IMR-90 (cell line): ENCODE measurements at regions not wholly inside any gene's neighbourhood (a gene's known extent, or its start where the extent isn't known, plus 50 kb on each side); places are given as distances from the start of the nearest gene placed in this dataset.

Experiments used
- ATAC-seq: fragments of 200-7000 bp; cut with Tn5 transposase; 2 replicates; pipeline ENCODE4 v1.9.1; 2020; ENCODE audit warnings: low read depth, mild to moderate bottlenecking, moderate library complexity
- BruUV-seq: library from RNA; stranded (reverse); fragments of 400-500 nt; replicated peaks from 2 replicates; lab custom pipeline; 2021; lab: Mats Ljungman, UMichigan
- CTCF ChIA-PET: fragments of 300-600 bp; formaldehyde crosslinking; extraction: SDS; loops from one replicate; lab custom pipeline; 2021; ENCODE audit warnings: antibody characterized with exemption; lab: Yijun Ruan, JAX
- POLR2A ChIA-PET: fragments of 300-600 bp; sonication (Branson Sonifier 250); formaldehyde crosslinking; loops from one replicate; lab custom pipeline; 2022; ENCODE audit warnings: antibody characterized with exemption; ENCODE audit not compliant: unreplicated experiment; lab: Charles Lee
- DNase-seq: peaks from one replicate; pipeline ENCODE4 v3.0.0; 2013
- H2AFZ ChIP-seq: replicated peaks from 2 replicates; pipeline ENCODE3; 2013; ENCODE audit warnings: low read length, mild to moderate bottlenecking; ENCODE audit not compliant: poor library complexity
- H2AK5ac ChIP-seq: 2 replicates; pipeline ENCODE4 v1.6.1; 2013; ENCODE audit warnings: low read depth, low read length, inconsistent platforms
- H2AK9ac ChIP-seq: replicated peaks from 2 replicates; pipeline ENCODE3; 2013; ENCODE audit warnings: mild to moderate bottlenecking, low read depth, low read length, moderate library complexity; ENCODE audit not compliant: poor library complexity
- H2BK120ac ChIP-seq: 2 replicates; pipeline ENCODE4 v1.6.1; 2013; ENCODE audit warnings: low read depth, low read length, inconsistent platforms
- H2BK15ac ChIP-seq: 3 replicates; pipeline ENCODE4 v1.6.1; 2013; ENCODE audit warnings: low read depth, low read length, inconsistent platforms
- H2BK20ac ChIP-seq: 2 replicates; pipeline ENCODE4 v1.6.1; 2013; ENCODE audit warnings: low read depth, mild to moderate bottlenecking, inconsistent platforms, low read length, moderate library complexity
- H2BK5ac ChIP-seq: 2 replicates; pipeline ENCODE4 v1.6.1; 2013; ENCODE audit warnings: mild to moderate bottlenecking, low read depth, low read length, inconsistent platforms; ENCODE audit not compliant: poor library complexity, severe bottlenecking
- H3K14ac ChIP-seq: replicated peaks from 2 replicates; pipeline ENCODE4 v1.6.1; 2013; ENCODE audit warnings: low read depth, low read length, inconsistent platforms
- H3K18ac ChIP-seq: 2 replicates; pipeline ENCODE4 v1.6.1; 2013; ENCODE audit warnings: low read depth, low read length, control low read depth
- H3K23ac ChIP-seq: 2 replicates; pipeline ENCODE4 v1.6.1; 2013; ENCODE audit warnings: low read depth, low read length, inconsistent platforms
- H3K27ac ChIP-seq: 2 replicates; pipeline ENCODE4 v1.5.1; 2013; ENCODE audit warnings: mild to moderate bottlenecking, control low read depth, low read length; ENCODE audit not compliant: insufficient read depth
- H3K27me3 ChIP-seq: 2 replicates; pipeline ENCODE4 v1.6.1; 2013; ENCODE audit warnings: low read length; ENCODE audit not compliant: control insufficient read depth, insufficient read depth
- H3K36me3 ChIP-seq: 2 replicates; pipeline ENCODE4 v1.6.1; 2013; ENCODE audit warnings: low read length, mixed read lengths; ENCODE audit not compliant: control insufficient read depth, insufficient read depth
- H3K4ac ChIP-seq: 2 replicates; pipeline ENCODE4 v1.6.1; 2013; ENCODE audit warnings: low read depth, low read length, inconsistent platforms
- H3K4me1 ChIP-seq: 2 replicates; pipeline ENCODE4 v1.6.1; 2013; ENCODE audit warnings: low read length, mixed read lengths; ENCODE audit not compliant: control insufficient read depth, insufficient read depth
- H3K4me2 ChIP-seq: 2 replicates; pipeline ENCODE4 v1.6.1; 2013; ENCODE audit warnings: low read depth, mild to moderate bottlenecking, control low read depth, low read length, moderate library complexity
- H3K4me3 ChIP-seq: 2 replicates; pipeline ENCODE4 v1.5.1; 2013; ENCODE audit warnings: low read depth, mild to moderate bottlenecking, control low read depth, low read length, moderate library complexity; ENCODE audit not compliant: insufficient read depth
- H3K56ac ChIP-seq: 2 replicates; pipeline ENCODE4 v1.6.1; 2013; ENCODE audit warnings: low read length, inconsistent platforms; ENCODE audit not compliant: insufficient read depth; ENCODE audit errors: extremely low read depth
- H3K79me1 ChIP-seq, 2 experiments: 2 replicates each; pipeline ENCODE4 v1.6.1; 2013; ENCODE audit warnings: low read length in 2 of 2, inconsistent platforms in 1 of 2, low read depth in 1 of 2
- H3K9ac ChIP-seq: 2 replicates; pipeline ENCODE4 v1.6.1; 2013; ENCODE audit warnings: low read depth, low read length, control low read depth
- H3K9me1 ChIP-seq: 2 replicates; pipeline ENCODE4 v1.6.1; 2013; ENCODE audit warnings: low read length, inconsistent platforms; ENCODE audit not compliant: insufficient read depth
- H3K9me3 ChIP-seq: 2 replicates; pipeline ENCODE4 v1.6.1; 2013; ENCODE audit warnings: low read length; ENCODE audit not compliant: control insufficient read depth, insufficient read depth
- H4K20me1 ChIP-seq: 2 replicates; pipeline ENCODE4 v1.6.1; 2013; ENCODE audit warnings: low read length, inconsistent platforms; ENCODE audit not compliant: insufficient read depth
- H4K5ac ChIP-seq: 2 replicates; pipeline ENCODE4 v1.6.1; 2013; ENCODE audit warnings: mild to moderate bottlenecking, low read depth, low read length, control low read depth
- H4K8ac ChIP-seq, 2 experiments: 2 replicates each; pipeline ENCODE4 v1.6.1; 2013; ENCODE audit warnings: low read depth in 2 of 2, low read length in 2 of 2, control low read depth in 1 of 2, inconsistent platforms in 1 of 2
- H4K91ac ChIP-seq: 2 replicates; pipeline ENCODE4 v1.6.1; 2013; ENCODE audit warnings: low read depth, low read length, inconsistent platforms; ENCODE audit not compliant: insufficient read depth
- BHLHE40 ChIP-seq: fragments of 150-350 bp; IDR thresholded peaks from 2 replicates; pipeline ENCODE4 v1.6.1; 2016; ENCODE audit warnings: mild to moderate bottlenecking, low read depth, low read length
- CEBPB ChIP-seq: IDR thresholded peaks from 2 replicates; pipeline ENCODE4 v1.6.1; 2012; ENCODE audit warnings: low read depth, low read length, improper control_type of control experiment
- CHD1 ChIP-seq: IDR thresholded peaks from 2 replicates; pipeline ENCODE4 v1.6.1; 2012; ENCODE audit warnings: low read depth, low read length, improper control_type of control experiment
- FOS ChIP-seq: fragments of 150-350 bp; IDR thresholded peaks from 2 replicates; pipeline ENCODE4 v1.6.1; 2016; ENCODE audit warnings: low read depth, low read length
- MAFK ChIP-seq: IDR thresholded peaks from 2 replicates; pipeline ENCODE4 v1.6.1; 2012; ENCODE audit warnings: low read depth, low read length, improper control_type of control experiment
- MAZ ChIP-seq: IDR thresholded peaks from 2 replicates; pipeline ENCODE4 v1.6.1; 2012; ENCODE audit warnings: low read depth, mild to moderate bottlenecking, low read length, improper control_type of control experiment, moderate library complexity, borderline replicate concordance
- MXI1 ChIP-seq: IDR thresholded peaks from 2 replicates; pipeline ENCODE4 v1.6.1; 2012; ENCODE audit warnings: low read depth, mild to moderate bottlenecking, low read length, moderate library complexity, borderline replicate concordance
- NFE2L2 ChIP-seq: fragments of 150-350 bp; IDR thresholded peaks from 2 replicates; pipeline ENCODE4 v1.6.1; 2016; ENCODE audit warnings: low read depth, mild to moderate bottlenecking, low read length
- POLR2A ChIP-seq: IDR thresholded peaks from 2 replicates; pipeline ENCODE4 v1.6.1; 2012; ENCODE audit warnings: mild to moderate bottlenecking, low read depth, low read length
- RAD21 ChIP-seq: IDR thresholded peaks from 2 replicates; pipeline ENCODE4 v1.6.1; 2012; ENCODE audit warnings: low read length, improper control_type of control experiment
- RCOR1 ChIP-seq: IDR thresholded peaks from 2 replicates; pipeline ENCODE4 v1.6.1; 2012; ENCODE audit warnings: mild to moderate bottlenecking, low read length, improper control_type of control experiment; ENCODE audit not compliant: insufficient replicate concordance
- RFX5 ChIP-seq: IDR thresholded peaks from 2 replicates; pipeline ENCODE4 v1.8.0; 2012; ENCODE audit warnings: low read depth, mild to moderate bottlenecking, low read length, moderate library complexity
- SMC3 ChIP-seq: fragments of 150-350 bp; IDR thresholded peaks from 2 replicates; pipeline ENCODE4 v1.6.1; 2016; ENCODE audit warnings: low read depth, mild to moderate bottlenecking, antibody characterized with exemption, low read length, moderate library complexity
- WGBS, 2 experiments: methylation state at CpG; one replicate each; pipeline versions ENCODE4 v1.1.5 to v1.1.7; 2013; ENCODE audit warnings: missing lambda C conversion rate in 2 of 2; ENCODE audit not compliant: insufficient read length in 1 of 2; ENCODE audit errors: extremely low coverage in 2 of 2; 5-methylcytosine and 5-hydroxymethylcytosine counted together
- dilution Hi-C: fragments of 300-500 bp; cut with HindIII; formaldehyde crosslinking; loops from one replicate; pipeline ENCODE4 v1.14.3; 2018; ENCODE audit warnings: low sequenced_read_pairs; ENCODE audit not compliant: unreplicated experiment
- in situ Hi-C: fragments of 300-500 bp; cut with MboI; formaldehyde crosslinking; loops from 3 replicates; pipeline ENCODE4 v1.14.3; 2019; ENCODE audit warnings: low sequenced_read_pairs, inconsistent platforms, mixed read lengths
- intact Hi-C: fragments of 100-400 bp; cut with micrococcal nuclease; formaldehyde crosslinking; loops from 2 replicates; pipeline ENCODE4 v1.10.0; 2022
- TF ChIP-seq, protein P1 (sequence below): conservative IDR thresholded peaks from 2 replicates; pipeline ENCODE4 v1.5.1; 2012; ENCODE audit warnings: mild to moderate bottlenecking, low read depth, low read length, improper control_type of control experiment
- TF ChIP-seq, protein P2 (sequence below): fragments of 150-350 bp; IDR thresholded peaks from 2 replicates; pipeline ENCODE4 v1.6.1; 2017; ENCODE audit warnings: mild to moderate bottlenecking, antibody characterized with exemption, low read length, low read depth
- TF ChIP-seq, protein P3 (sequence below): fragments of 150-350 bp; IDR thresholded peaks from 2 replicates; pipeline ENCODE4 v1.6.1; 2016; ENCODE audit warnings: low read depth, mild to moderate bottlenecking, low read length, moderate library complexity, borderline replicate concordance

DNA sequence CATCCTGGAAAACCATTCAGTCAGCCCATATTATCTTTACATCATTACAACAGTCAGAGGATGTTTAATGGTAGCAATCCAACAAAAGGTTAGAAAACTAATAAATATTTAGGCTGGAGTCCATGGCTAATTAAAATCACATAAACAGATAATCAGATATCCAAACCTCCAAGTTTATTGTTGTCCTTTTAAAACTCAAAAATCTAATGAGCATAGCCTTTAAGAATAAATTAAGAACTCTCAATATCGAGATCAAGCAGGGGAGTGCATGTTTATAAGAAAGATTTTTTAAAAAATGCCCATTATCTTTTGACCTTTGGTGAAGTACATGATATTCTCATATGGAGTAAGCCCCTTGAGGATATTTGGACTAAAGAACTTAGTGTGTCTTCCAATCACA is 842.9 kb upstream of the SEMA6A start:
- H2AFZ ChIP-seq = no peak overlapping the region
- H3K4me1 ChIP-seq = no peaks in the 10 kb centered on the region
- dilution Hi-C loops = no loop called here
- no peak overlapping the region for H4K5ac ChIP-seq
- no peak overlapping the region for H3K23ac ChIP-seq
- no peak overlapping the region for H3K14ac ChIP-seq
- DNase-seq (no peak), ATAC-seq (no peak)
- no CpG with 5 or more reads among the region's 1 CpG for WGBS, 2 experiments
- H3K79me1 ChIP-seq = no peaks in the 10 kb centered on the region
- no peaks in the 10 kb centered on the region for H3K27me3 ChIP-seq
- H3K9ac ChIP-seq = no peak overlapping the region
- POLR2A ChIA-PET = no interaction called here
- in situ Hi-C loops = no loop called here
- no peak overlapping the region for H4K8ac ChIP-seq
- H4K20me1 ChIP-seq = no peaks in the 10 kb centered on the region
- no peak overlapping the region for H2BK5ac ChIP-seq
- no peak overlapping the region for H3K4me3 ChIP-seq
- intact Hi-C loops = no loop called here
- no peak overlapping the region for H3K27ac ChIP-seq
- H3K18ac ChIP-seq = no peak overlapping the region
- no peak overlapping the region for H3K56ac ChIP-seq
- H4K91ac ChIP-seq = no peak overlapping the region
- no peak overlapping the region for H3K4ac ChIP-seq
- no peak overlapping the region for H2BK15ac ChIP-seq
- BruUV-seq = no TSS peak
- CTCF ChIA-PET = no interaction called here
- H3K36me3 ChIP-seq = no peaks in the 10 kb centered on the region
- no peak overlapping the region for H3K4me2 ChIP-seq
- H3K9me1 ChIP-seq = no peaks in the 10 kb centered on the region
- H2BK20ac ChIP-seq = no peak overlapping the region
- no peak overlapping the region for H2AK5ac ChIP-seq
- TF ChIP-seq CEBPB (no peak), BHLHE40 (no peak), MXI1 (no peak), RCOR1 (no peak), FOS (no peak), NFE2L2 (no peak), POLR2A (no peak), CHD1 (no peak), MAZ (no peak), MAFK (no peak), SMC3 (no peak), RFX5 (no peak), RAD21 (no peak)
- TF ChIP-seq, protein P1, sequence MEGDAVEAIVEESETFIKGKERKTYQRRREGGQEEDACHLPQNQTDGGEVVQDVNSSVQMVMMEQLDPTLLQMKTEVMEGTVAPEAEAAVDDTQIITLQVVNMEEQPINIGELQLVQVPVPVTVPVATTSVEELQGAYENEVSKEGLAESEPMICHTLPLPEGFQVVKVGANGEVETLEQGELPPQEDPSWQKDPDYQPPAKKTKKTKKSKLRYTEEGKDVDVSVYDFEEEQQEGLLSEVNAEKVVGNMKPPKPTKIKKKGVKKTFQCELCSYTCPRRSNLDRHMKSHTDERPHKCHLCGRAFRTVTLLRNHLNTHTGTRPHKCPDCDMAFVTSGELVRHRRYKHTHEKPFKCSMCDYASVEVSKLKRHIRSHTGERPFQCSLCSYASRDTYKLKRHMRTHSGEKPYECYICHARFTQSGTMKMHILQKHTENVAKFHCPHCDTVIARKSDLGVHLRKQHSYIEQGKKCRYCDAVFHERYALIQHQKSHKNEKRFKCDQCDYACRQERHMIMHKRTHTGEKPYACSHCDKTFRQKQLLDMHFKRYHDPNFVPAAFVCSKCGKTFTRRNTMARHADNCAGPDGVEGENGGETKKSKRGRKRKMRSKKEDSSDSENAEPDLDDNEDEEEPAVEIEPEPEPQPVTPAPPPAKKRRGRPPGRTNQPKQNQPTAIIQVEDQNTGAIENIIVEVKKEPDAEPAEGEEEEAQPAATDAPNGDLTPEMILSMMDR = no peak
- TF ChIP-seq, protein P2, sequence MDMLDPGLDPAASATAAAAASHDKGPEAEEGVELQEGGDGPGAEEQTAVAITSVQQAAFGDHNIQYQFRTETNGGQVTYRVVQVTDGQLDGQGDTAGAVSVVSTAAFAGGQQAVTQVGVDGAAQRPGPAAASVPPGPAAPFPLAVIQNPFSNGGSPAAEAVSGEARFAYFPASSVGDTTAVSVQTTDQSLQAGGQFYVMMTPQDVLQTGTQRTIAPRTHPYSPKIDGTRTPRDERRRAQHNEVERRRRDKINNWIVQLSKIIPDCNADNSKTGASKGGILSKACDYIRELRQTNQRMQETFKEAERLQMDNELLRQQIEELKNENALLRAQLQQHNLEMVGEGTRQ = no peak
- TF ChIP-seq, protein P3, sequence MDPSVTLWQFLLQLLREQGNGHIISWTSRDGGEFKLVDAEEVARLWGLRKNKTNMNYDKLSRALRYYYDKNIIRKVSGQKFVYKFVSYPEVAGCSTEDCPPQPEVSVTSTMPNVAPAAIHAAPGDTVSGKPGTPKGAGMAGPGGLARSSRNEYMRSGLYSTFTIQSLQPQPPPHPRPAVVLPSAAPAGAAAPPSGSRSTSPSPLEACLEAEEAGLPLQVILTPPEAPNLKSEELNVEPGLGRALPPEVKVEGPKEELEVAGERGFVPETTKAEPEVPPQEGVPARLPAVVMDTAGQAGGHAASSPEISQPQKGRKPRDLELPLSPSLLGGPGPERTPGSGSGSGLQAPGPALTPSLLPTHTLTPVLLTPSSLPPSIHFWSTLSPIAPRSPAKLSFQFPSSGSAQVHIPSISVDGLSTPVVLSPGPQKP = no peak
- 0 out of 2 replicates have a peak, but pooled peaks cover 2% of the 10 kb centered on the region for H3K9me3 ChIP-seq
- H2BK120ac ChIP-seq = no peak overlapping the region
- H2AK9ac ChIP-seq = no peak overlapping the region
